Naive thymus-derived CD4-positive, alpha-beta T cell (primary cell): ENCODE measurements at regions not wholly inside any gene's neighbourhood (a gene's known extent, or its start where the extent isn't known, plus 50 kb on each side); places are given as distances from the start of the nearest gene placed in this dataset.

Source experiments
- ATAC-seq: fragments of 150-1000 bp; cut with Tn5 transposase; 2 replicates; pipeline ENCODE4 v1.10.0; 2021; ENCODE audit warnings: mild to moderate bottlenecking, moderate library complexity
- CTCF ChIA-PET: fragments of 350-600 bp; sonication (Branson Sonifier 250); formaldehyde crosslinking; loops from one replicate; lab custom pipeline; 2021; ENCODE audit warnings: antibody characterized with exemption; lab: Charles Lee
- POLR2A ChIA-PET: fragments of 350-600 bp; sonication (Branson Sonifier 250); formaldehyde crosslinking; loops from one replicate; lab custom pipeline; 2021; ENCODE audit warnings: antibody characterized with exemption, inconsistent platforms; lab: Charles Lee
- DNase-seq, 9 donors: peaks; one replicate each; pipeline versions ENCODE4 v3.0.0 to v3.0.0-alpha.2; 2020 to 2022; ENCODE audit warnings: mixed read lengths in 1 of 9
- H3K27ac ChIP-seq: one replicate; pipeline ENCODE4 v1.7.0; 2013; ENCODE audit warnings: mild to moderate bottlenecking, low read depth, low read length, moderate library complexity
- H3K27me3 ChIP-seq, 2 donors: one replicate each; pipeline ENCODE4 v1.7.0; 2013; ENCODE audit warnings: low read length in 2 of 2, mild to moderate bottlenecking in 2 of 2, moderate library complexity in 2 of 2; ENCODE audit not compliant: control insufficient read depth in 2 of 2, insufficient read depth in 2 of 2
- H3K36me3 ChIP-seq, 3 experiments: 1 replicate in 2 of 3; 2 replicates in 1 of 3; pipeline ENCODE4 v1.7.0; 2013; ENCODE audit warnings: low read length in 3 of 3, mild to moderate bottlenecking in 3 of 3, moderate library complexity in 1 of 3; ENCODE audit not compliant: insufficient read depth in 3 of 3, control insufficient read depth in 2 of 3
- H3K4me1 ChIP-seq, 2 donors: one replicate each; pipeline ENCODE4 v1.7.0; 2013; ENCODE audit warnings: low read length in 2 of 2, mild to moderate bottlenecking in 2 of 2, moderate library complexity in 1 of 2; ENCODE audit not compliant: control insufficient read depth in 2 of 2, insufficient read depth in 2 of 2
- H3K4me3 ChIP-seq: 2 replicates; pipeline ENCODE4 v1.7.0; 2013; ENCODE audit warnings: mild to moderate bottlenecking, low read length
- H3K9me3 ChIP-seq, 3 experiments: 1 replicate in 2 of 3; 2 replicates in 1 of 3; pipeline ENCODE4 v1.7.0; 2013; ENCODE audit warnings: low read length in 3 of 3; ENCODE audit not compliant: control insufficient read depth in 2 of 3
- H3K27ac Mint-ChIP-seq, 9 donors: one replicate each; pipeline ENCODE4 v1.8.0; 2020 to 2022; ENCODE audit warnings: mixed read lengths in 9 of 9, mild to moderate bottlenecking in 8 of 9, moderate library complexity in 5 of 9, inconsistent platforms in 2 of 9
- H3K27me3 Mint-ChIP-seq, 5 donors: one replicate each; pipeline ENCODE4 v1.8.0; 2021 to 2022; ENCODE audit warnings: mixed read lengths in 5 of 5, mild to moderate bottlenecking in 1 of 5
- H3K36me3 Mint-ChIP-seq, 5 donors: one replicate each; pipeline ENCODE4 v1.8.0; 2020 to 2022; ENCODE audit warnings: mixed read lengths in 5 of 5, mild to moderate bottlenecking in 3 of 5, inconsistent platforms in 1 of 5
- H3K4me1 Mint-ChIP-seq, 7 donors: one replicate each; pipeline ENCODE4 v1.8.0; 2020 to 2022; ENCODE audit warnings: mixed read lengths in 7 of 7, mild to moderate bottlenecking in 3 of 7, inconsistent platforms in 1 of 7
- H3K4me3 Mint-ChIP-seq, 10 donors: one replicate each; pipeline ENCODE4 v1.8.0; 2020 to 2022; ENCODE audit warnings: mild to moderate bottlenecking in 10 of 10, mixed read lengths in 10 of 10, moderate library complexity in 6 of 10, inconsistent platforms in 2 of 10
- H3K9me3 Mint-ChIP-seq, 11 donors: one replicate each; pipeline ENCODE4 v1.8.0; 2020 to 2022; ENCODE audit warnings: mixed read lengths in 11 of 11, mild to moderate bottlenecking in 4 of 11, inconsistent platforms in 1 of 11, moderate library complexity in 1 of 11
- intact Hi-C, 2 donors: fragments of 100-400 bp; cut with micrococcal nuclease; formaldehyde crosslinking; loops; one replicate each; pipeline ENCODE4 v1.15.1; 2023

GRCh38 chr9:115263371-115264075, 145.6 kb upstream of the TNC start:
- Histone ChIP-seq H3K4me1 (no peaks in the 10 kb centered on the region), H3K9me3 (no peaks in the 10 kb centered on the region), H3K4me3 (no peak overlapping the region), H3K27ac (no peak overlapping the region), H3K27me3 (no peaks in the 10 kb centered on the region), H3K36me3 (no peaks in the 10 kb centered on the region)
- no peak for ATAC-seq
- intact Hi-C loops: no loop called here
- H3K4me1 Mint-ChIP-seq: no peaks in the 10 kb centered on the region
- DNase-seq: no peak
- peaks cover 5 to 13% (median 7%) of the 10 kb centered on the region in 5 donors for H3K27me3 Mint-ChIP-seq
- ChIA-PET CTCF (interaction anchor here (0.6 kb wide), 1 partner anchor 184 kb away, joined by 3 read pairs; no protein-coding TSS in a partner anchor), POLR2A (no interaction called here)
- no peak overlapping the region for H3K27ac Mint-ChIP-seq
- H3K4me3 Mint-ChIP-seq: no peak overlapping the region
- H3K9me3 Mint-ChIP-seq: peaks cover 0 to 8% (median 2%) of the 10 kb centered on the region in 11 donors
- H3K36me3 Mint-ChIP-seq: no peaks in the 10 kb centered on the region

- Histone ChIP-seq H3K36me3 (no peaks in the 10 kb centered on the region), H3K27me3 (no peaks in the 10 kb centered on the region), H3K9me3 (no peaks in the 10 kb centered on the region), H3K4me3 (no peak overlapping the region), H3K4me1 (no peaks in the 10 kb centered on the region), H3K27ac (no peak overlapping the region)
- DNase-seq (no peak), ATAC-seq (no peak)
- Mint-ChIP-seq H3K36me3 (no peaks in the 10 kb centered on the region), H3K27me3 (peaks cover 5 to 13% (median 7%) of the 10 kb centered on the region in 5 donors), H3K27ac (no peak overlapping the region), H3K9me3 (peaks cover 0 to 8% (median 3%) of the 10 kb centered on the region in 11 donors), H3K4me1 (no peaks in the 10 kb centered on the region), H3K4me3 (no peak overlapping the region)
- CTCF ChIA-PET: no interaction called here
- intact Hi-C loops: no loop called here
- POLR2A ChIA-PET: no interaction called here
Measured at GRCh38 chr9:115264313-115264712, 146.4 kb upstream of the TNC start.

- H3K36me3 ChIP-seq: no peaks in the 10 kb centered on the region
- H3K9me3 ChIP-seq: no peaks in the 10 kb centered on the region
- Mint-ChIP-seq H3K9me3 (peaks cover 0 to 8% (median 2%) of the 10 kb centered on the region in 11 donors), H3K27me3 (peaks cover 0 to 9% (median 5%) of the 10 kb centered on the region in 5 donors), H3K27ac (no peak overlapping the region), H3K36me3 (no peaks in the 10 kb centered on the region), H3K4me1 (no peaks in the 10 kb centered on the region), H3K4me3 (no peak overlapping the region)
- ATAC-seq (no peak), DNase-seq (no peak)
- H3K27me3 ChIP-seq: no peaks in the 10 kb centered on the region
- intact Hi-C loops: no loop called here
- H3K4me1 ChIP-seq: no peaks in the 10 kb centered on the region
- ChIA-PET POLR2A (no interaction called here), CTCF (no interaction called here)
- H3K4me3 ChIP-seq: no peak overlapping the region
- H3K27ac ChIP-seq: no peak overlapping the region
Measured at GRCh38 chr9:115267790-115268189, 149.8 kb upstream of the TNC start.

GRCh38 chr9:115275753-115276152, 157.8 kb upstream of the TNC start:
- H3K27me3 ChIP-seq: no peaks in the 10 kb centered on the region
- ChIA-PET CTCF (no interaction called here), POLR2A (no interaction called here)
- no peaks in the 10 kb centered on the region for H3K36me3 ChIP-seq
- no peaks in the 10 kb centered on the region for H3K36me3 Mint-ChIP-seq
- H3K27ac ChIP-seq: no peak overlapping the region
- H3K4me1 Mint-ChIP-seq: no peaks in the 10 kb centered on the region
- peaks cover 0 to 10% (median 0%) of the 10 kb centered on the region in 11 donors for H3K9me3 Mint-ChIP-seq
- intact Hi-C loops: no loop called here
- ATAC-seq (no peak), DNase-seq (no peak)
- no peak overlapping the region for H3K27ac Mint-ChIP-seq
- H3K4me1 ChIP-seq: no peaks in the 10 kb centered on the region
- H3K27me3 Mint-ChIP-seq: peaks cover 8 to 20% (median 16%) of the 10 kb centered on the region in 5 donors
- H3K4me3 ChIP-seq: no peak overlapping the region
- no peak overlapping the region for H3K4me3 Mint-ChIP-seq
- no peaks in the 10 kb centered on the region for H3K9me3 ChIP-seq

GRCh38 chr9:115276621-115277020, 158.7 kb upstream of the TNC start:
- no peaks in the 10 kb centered on the region for H3K36me3 Mint-ChIP-seq
- H3K4me1 Mint-ChIP-seq: no peaks in the 10 kb centered on the region
- intact Hi-C loops: no loop called here
- H3K9me3 Mint-ChIP-seq: peaks cover 0 to 10% (median 0%) of the 10 kb centered on the region in 11 donors
- ATAC-seq: no peak
- Histone ChIP-seq H3K27me3 (no peaks in the 10 kb centered on the region), H3K9me3 (no peaks in the 10 kb centered on the region), H3K4me3 (no peak overlapping the region), H3K36me3 (no peaks in the 10 kb centered on the region), H3K27ac (no peak overlapping the region), H3K4me1 (no peaks in the 10 kb centered on the region)
- H3K27ac Mint-ChIP-seq: no peak overlapping the region
- peaks cover 8 to 23% (median 19%) of the 10 kb centered on the region in 5 donors for H3K27me3 Mint-ChIP-seq
- no peak for DNase-seq
- no peak overlapping the region for H3K4me3 Mint-ChIP-seq
- ChIA-PET POLR2A (no interaction called here), CTCF (no interaction called here)

GRCh38 chr9:115277301-115277700, 159.3 kb upstream of the TNC start:
- ATAC-seq (no peak), DNase-seq (no peak)
- intact Hi-C loops: no loop called here
- H3K36me3 Mint-ChIP-seq: no peaks in the 10 kb centered on the region
- Histone ChIP-seq H3K9me3 (no peaks in the 10 kb centered on the region), H3K27me3 (no peaks in the 10 kb centered on the region), H3K27ac (no peak overlapping the region), H3K4me3 (no peak overlapping the region), H3K36me3 (no peaks in the 10 kb centered on the region), H3K4me1 (no peaks in the 10 kb centered on the region)
- no peaks in the 10 kb centered on the region for H3K4me1 Mint-ChIP-seq
- ChIA-PET CTCF (no interaction called here), POLR2A (no interaction called here)
- peaks cover 8 to 30% (median 25%) of the 10 kb centered on the region in 5 donors for H3K27me3 Mint-ChIP-seq
- H3K27ac Mint-ChIP-seq: no peak overlapping the region
- H3K9me3 Mint-ChIP-seq: peaks cover 0 to 10% (median 0%) of the 10 kb centered on the region in 11 donors
- H3K4me3 Mint-ChIP-seq: no peak overlapping the region
